NCI-H187 treated with DMSO at 0.1 percent for 48 hours (cell line): ENCODE measurements at regions not wholly inside any gene's neighbourhood (a gene's known extent, or its start where the extent isn't known, plus 50 kb on each side); places are given as distances from the start of the nearest gene placed in this dataset.

ENCODE experiments used
- DNase-seq: peaks from one replicate; lab custom pipeline; 2025; lab: John Stamatoyannopoulos, UW

DNA sequence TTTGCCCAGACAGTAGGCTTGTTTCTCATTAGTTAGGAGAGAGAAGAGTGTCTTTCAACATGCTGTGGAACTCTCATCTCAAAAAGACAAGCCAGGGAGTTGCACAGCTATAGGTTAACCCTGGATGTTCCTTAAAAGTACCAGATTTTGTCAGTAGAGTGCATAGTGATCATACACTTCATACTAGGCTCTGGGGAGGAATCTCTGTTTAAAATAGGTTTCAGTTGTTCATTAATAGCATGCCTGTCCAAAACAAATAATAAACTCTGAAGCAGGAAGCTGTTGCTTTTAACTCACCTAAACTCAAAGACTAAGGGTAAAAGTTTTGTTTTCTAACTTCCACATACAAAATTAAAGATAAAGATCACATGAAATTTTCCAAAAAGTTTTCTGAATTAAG, 1948.4 kb downstream of the C4orf33 start:
- DNase-seq, result no peak

DNA sequence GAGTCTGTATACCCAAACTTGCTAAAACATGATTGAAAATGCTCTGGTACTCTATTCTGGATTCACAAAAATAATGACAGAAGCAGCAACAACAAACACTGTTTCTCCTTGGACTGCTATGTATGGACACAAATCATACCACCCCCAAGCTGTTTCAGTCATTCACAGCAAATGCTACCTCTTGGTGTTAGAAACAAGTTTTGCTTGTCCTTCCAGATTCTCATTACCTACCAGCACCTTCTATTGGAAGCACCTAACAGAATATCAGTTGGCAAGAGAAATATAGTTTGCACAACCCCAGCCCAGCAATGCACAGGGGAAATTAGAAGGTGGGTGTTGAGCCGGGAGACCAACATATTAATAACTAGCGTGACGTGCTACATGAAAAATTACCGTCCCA, 1950.9 kb downstream of the C4orf33 start:
- no peak for DNase-seq

DNA sequence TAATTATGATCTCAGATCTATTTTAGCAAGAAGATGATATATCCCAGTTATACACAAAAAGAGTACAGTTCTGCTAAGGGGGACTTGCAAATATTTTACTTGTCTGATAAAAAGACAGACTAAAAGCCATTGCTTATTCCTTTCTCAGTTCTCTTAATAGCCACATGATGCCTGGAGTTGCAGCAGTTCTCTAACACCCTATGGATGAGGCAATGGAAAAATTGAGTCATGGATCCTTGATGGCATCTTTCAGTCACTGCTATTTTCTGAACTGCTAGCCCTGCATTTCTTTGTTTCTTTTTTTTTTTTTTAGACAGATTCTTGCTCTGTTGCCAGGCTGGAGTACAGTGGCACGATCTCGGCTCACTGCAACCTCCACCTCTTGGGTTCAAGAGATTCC, 1956.7 kb downstream of the C4orf33 start:
- DNase-seq, result no peak

DNA sequence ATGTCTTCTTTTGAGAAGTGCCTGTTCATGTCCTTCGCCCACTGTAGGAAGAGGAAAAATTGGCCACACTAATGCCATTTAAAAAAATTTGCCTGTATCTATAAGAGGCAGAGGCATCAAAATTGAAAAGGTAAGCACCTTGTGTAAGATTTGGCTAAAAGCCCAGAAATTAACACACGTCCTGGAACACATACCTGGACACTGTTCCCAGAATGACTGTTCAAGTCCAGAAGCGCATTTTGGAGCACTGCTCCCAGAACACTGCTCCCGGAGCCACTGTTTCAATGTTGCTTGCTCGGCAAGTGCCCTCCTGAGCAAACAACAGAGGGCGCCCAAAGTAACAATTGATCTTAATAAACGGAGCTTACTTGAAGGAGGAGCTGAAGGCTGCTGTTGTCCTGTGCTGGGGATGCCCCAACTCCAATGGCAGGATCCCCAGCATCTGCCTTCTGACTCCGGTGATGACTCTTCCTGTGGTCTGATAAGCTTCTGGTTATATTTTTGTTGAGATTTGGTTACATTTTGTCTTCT, 1958.6 kb downstream of the C4orf33 start:
- DNase-seq, result no peak

DNA sequence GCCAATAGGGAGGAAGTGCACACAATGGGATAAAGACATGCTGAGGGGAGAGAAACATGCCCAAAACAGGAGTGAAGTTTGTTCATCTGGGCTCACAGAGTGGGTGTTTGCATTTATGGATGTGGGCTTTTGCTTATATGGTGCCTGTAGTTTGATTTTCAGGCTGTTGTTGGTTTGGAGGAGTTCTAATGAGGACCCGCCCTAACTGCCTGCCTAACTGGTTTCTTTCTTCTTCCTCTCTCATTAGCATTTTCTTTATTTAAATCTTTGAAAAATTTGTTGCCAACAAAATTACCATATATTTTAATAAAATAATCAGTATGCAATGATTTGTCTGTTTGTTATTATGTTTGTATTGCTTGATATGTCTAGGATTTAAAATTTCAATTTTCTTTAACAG, 1965.8 kb downstream of the C4orf33 start:
- no peak for DNase-seq

DNA sequence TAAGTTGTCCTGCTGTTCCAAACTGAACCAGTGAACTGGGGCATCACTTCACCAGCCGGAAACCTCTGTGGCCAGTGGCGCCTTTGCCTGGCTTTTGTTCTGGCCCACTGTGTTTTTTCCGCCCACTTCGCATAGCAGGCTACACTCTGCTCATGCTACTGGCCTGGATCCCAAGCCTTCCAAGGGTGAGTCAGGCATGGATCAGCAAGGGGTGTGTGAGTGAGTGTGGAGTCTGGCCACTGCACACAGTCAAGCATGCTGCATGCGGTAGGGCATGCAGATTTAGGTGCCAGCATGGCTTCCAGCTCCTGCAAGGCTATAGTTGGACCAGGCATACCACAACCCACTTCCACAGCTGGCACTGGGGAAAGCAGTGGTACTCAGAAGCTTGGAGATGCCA, 1967.9 kb downstream of the C4orf33 start:
- no peak for DNase-seq

DNA sequence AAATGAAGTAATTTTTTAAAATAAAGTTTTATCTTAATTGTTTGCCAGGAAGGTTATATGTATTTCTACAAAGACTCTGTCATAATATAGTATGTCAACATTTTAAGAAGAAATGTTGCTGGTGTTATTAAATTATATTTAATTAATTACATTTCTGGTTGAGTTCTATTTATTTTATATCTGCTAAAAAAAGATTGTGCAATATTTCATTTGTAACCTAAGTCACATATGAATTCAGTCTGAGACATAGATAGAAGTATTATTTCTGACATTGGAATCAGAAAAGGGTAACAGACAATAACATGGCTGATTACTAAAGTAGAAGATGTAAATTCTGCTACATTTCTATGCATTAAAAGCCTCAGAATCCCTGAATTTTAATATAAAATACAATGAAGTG, 1985.1 kb downstream of the C4orf33 start:
- DNase-seq, result no peak

DNA sequence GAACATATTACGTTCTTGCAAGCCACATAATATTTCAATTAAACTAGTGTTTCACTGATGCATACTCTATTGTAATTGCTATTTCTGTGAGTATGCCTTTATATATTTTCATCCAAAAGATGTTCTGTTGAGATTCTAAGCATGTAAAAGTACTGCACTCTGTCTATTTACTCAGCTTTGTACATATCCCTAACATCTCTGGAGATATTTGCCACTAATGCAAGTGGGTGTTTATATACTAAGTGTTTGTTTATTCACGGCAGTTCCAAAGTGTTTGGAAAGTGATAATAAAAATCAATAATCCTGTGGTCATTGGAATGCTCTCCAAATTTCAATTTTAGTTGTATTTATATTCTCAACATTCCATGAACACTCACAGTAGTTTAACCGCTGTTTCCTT, 1989.0 kb downstream of the C4orf33 start:
- peak; percentile 2 for DNase-seq

DNA sequence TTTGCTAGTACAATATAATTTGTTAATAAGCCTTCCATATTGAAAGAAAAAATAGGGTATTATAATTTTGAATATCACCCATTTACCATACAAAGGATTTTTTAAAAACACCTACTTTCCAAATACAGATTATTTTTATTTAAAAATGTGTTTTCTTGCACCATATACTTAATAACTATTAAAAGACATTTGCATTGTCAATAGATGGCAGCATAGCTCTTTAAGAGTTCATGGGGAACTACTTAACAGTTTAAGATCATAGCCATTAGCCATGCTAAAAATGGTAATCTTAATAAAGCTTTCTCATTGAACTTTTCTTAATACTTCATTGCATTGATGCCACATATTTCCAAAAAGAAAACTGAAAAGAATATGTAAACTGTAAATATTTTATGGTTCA, 1995.9 kb downstream of the C4orf33 start:
- no peak for DNase-seq

DNA sequence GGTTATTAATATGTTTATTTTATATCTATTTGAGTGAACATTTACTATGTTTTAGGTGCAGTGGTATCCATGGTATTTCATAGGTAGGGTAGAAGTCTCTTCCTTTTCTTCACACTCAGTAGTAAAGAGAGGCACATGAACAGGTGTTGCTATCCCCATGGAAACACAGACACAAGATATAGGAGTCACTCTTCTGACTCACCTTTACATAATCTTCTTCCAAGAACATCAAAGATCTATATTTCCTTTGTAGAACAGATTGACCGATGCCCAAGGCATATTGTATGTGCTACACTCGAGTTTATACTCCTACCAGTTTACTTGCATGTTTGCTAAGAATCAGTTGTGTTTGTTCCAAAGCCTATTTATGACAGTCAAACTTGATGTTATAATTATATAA, 1997.4 kb downstream of the C4orf33 start:
- DNase-seq, result no peak

DNA sequence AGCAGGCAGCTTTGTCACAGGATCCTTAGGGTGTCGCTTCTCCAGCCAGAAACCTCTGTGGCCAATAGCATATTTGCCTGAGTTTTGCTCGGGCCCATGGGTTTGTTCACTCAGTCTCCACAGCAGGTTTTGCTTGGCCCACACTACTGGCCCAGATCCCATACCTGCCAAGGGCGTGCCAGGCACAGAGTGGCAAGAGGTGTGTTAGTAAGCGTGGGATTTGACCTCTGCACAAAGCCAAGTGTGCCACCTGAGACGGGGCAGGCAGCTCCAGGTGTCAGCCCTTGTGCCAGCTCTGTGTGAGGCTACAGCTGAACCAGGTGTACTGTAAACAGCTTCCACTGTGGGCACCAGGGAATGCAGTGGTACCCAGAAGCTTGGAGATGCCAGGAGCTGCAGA, 2003.0 kb downstream of the C4orf33 start:
- no peak for DNase-seq

DNA sequence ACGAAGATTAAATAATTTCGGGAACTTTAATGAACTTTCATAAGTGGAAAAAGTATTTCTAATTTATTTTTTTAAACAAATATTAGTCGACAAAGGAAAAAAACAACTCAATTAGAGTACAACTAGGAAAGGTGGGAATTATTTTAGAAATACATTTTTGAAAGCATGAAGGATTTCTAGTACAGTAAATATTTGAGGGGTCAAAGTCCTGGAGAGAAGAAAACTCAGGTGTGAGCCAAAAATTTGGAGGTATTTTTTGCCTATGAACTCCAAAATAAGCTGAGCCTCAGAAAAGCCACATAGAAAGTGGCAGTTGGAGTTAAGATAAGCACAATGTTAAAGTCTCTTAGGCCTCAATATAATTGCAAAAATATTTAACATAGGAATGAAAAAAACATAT, 2017.3 kb downstream of the C4orf33 start:
- DNase-seq, result no peak

DNA sequence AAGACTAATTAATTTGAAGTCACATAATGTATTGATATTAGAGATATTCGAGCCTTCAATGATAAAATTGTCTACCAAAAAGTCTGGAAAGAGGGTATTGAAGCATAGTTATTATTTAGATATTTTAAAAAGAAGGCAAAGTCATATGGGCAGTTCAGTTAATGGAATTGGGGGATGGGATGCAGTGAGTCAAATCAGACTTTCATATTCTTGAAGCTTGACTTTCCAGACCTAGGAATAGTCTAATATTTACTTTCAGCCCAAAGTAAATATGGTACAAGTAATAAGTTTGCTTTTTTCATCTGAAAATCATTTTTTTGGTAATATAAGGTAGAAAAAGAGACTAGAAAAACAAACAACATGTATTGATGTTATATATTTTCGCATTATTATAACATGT, 2017.8 kb downstream of the C4orf33 start:
- no peak for DNase-seq

DNA sequence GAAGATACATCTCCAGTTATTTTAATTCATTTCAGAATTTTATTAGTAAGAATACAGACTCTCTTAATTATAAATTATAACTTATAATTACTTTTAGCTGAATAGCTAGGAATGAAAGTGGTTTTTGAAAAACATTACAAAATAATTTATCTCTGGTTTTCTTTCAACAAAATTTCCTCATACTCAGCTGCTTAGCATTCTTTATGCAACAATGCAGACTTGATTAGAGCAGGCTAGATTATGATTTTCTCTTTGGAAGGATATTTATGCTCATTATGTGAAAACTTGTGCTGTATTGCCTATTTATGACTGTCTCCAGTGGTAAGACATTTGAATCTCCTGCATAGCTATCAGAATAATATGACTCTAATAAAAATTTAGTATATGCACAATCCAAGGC, 2023.7 kb downstream of the C4orf33 start:
- DNase-seq, result no peak

DNA sequence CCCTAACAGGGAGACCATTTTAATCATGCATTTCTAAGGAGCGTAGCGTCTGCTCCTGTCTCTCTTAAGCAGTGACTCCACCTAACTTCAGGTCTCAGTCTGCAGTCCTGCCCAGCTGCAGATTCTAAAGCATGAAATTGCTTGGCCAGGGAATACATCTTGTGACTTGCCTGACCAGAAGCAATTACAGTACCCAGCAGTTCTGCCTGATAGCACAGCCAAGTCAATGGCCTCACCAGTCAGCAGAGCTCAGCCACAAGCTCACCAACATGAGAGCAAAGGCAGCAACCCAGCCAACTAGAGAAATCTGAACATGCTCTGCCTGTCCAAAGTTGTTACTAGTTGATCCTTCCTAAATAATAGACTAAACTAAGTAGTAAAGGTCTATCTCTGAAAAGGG, 2011.9 kb upstream of the PCDH10 start:
- no peak for DNase-seq

DNA sequence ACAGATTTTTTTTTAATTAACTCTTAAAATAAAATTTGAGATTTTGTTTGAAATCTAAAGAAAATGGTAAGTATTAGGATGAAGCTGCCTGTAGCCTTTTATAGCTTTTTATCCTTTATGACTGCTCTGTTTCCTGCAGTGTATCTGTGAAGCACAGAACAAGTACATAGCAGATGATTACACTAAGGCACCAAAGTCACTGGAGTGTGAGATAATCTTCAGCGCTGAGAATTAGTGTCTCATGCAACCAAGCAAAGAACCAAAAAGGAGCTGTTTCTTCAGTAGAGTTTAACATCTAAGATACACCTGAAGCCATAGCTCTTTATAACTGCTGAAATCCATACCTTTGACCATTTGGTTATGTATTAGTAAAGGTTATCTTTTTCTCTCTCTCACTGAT, 1989.8 kb upstream of the PCDH10 start:
- DNase-seq, result no peak

DNA sequence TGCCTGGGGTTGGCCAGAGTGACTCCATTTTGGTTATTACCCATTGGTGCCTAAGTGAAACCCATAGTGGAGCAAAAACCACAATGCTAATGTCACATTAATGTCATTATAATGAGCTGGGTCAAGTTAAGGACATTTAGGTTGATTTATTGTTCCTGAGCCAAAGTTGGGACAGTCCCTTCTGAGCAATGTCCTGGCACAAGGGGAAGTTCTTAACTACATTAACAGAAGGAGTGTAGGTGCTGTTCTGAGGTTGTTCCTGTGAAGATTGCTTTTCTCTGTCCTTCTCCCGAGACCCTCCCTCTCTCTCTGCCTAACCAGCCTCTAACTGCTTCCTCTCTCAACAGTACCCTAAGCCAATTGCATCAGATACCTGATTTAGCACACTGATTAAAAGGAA, 1956.8 kb upstream of the PCDH10 start:
- DNase-seq, result no peak

DNA sequence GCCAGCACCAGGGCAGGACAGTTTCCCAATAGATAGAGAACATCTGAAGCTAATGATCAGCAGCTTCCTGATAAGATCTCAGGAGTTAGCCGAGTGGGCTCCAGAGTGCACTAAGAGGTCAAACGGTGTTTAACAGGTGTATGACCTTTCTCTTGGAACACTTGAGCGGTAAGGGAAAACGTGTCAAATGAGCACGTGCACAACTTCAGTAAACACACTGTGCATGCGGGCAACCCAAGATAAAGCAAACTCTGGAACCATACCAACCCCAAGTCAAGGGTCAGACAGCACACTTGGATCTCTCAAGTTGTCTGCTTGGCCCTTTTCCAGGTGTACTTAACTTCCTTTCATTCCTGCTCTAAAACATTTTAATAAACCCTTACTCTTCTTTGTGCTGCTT, 1941.5 kb upstream of the PCDH10 start:
- no peak for DNase-seq

DNA sequence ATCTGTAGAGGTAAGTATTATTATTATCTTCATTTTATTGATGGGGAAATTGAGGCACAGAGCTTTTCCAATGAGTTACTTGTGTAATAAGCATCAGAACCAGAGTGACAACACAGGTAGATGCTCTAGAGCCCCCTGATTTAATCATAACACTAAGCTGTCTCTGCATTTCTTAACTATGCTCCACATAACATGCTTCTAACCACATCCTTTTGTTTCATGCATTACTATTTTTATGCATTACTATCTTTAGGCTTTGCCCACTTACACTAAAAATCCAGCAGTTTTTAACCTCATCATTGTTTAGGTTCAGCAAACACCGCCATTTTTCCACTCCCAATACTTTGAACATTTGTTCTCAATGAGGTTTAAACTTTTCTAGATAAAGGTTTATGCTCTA, 1900.8 kb upstream of the PCDH10 start:
- no peak for DNase-seq

DNA sequence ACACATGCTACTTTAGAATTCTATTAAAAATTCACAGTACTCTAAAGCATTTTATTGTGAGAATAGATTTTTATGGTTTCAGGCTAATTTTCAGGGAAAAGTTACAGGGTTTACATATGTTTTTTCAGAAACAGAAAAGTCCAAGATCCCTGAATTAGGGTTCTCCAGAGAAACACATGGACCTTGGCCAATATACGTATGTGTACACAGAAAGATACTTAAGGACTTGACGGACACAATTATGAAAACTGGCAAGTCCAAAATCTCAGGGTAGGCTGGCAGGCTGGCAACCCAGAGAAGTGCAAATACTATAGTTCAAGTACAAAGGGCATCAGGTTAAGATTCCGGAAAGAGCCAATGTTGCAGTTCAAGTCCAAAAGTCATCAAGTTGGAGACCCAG, 1897.8 kb upstream of the PCDH10 start:
- DNase-seq, result no peak

DNA sequence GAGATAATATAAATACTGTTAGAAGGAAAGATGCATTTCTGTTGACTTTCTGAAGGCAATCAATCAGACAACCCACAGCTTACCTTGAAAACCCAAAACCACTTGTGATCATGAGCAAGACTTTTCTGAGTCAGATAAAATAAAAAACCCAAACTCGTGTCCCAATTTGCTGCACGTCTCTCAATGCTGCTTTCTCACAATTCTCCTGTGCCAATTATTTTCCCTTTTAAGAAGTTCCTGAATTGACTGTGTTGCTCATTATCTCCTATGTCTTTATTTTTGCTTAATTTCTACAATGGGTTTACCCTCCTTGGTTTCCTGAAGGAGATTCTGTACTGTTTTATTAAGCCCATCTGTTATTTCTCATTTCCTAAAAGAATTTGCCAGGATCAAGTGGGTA, 1891.9 kb upstream of the PCDH10 start:
- DNase-seq, result no peak

DNA sequence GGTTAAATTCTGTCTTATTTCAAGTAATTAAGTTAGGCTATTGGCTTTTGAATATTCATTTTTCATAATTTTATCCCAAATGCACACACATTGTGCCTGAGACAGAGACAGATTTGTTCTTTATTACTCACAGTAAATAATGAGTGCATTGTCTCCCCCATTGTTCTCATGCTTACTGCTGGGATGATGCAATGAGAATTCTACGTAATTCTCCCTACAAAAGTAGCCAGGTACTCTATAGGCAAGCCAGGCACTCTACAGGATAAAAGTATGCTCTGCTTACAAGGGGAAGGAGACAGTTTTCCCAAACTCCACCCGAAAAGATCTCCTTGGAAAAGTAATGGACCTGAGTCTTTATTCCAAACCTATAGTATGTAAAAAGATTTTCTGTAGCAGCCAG, 1890.7 kb upstream of the PCDH10 start:
- DNase-seq, result no peak

DNA sequence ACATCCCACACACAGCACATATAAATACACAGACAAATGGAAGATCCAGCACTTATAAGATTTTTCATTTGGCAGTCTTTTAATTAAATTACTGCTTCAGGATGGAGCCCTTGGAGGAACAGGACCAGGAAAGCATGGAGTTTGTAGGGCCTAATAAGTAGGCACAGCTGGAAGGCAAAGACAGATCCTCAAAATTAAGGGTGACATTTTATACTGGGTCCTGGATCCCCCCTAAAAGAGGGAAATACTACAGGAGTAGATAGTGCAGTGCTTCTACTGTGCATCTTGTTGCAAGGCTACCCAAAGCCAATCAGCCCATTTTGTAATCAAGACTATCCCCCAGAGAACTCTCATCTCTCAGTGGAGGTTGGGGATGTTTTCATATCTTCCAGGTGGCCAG, 1860.7 kb upstream of the PCDH10 start:
- DNase-seq, result no peak

DNA sequence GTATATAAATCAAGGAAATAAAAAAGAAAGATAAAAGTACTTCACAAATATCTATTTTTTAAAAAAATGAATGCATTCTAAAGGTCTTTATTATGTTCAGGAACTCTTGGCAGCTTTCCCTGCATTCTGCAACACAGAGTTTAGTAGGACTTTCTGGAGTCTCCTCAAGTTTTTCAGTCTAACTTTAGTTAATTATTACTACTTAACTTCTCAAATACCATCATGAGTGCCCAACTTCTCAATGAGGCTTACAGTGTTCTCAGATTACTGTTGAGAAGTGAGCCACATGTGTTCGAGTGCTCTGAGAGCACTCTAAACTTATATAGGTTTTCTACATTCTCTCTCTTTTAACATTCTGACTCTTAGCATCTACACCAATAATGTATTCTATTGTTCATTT, 1852.9 kb upstream of the PCDH10 start:
- DNase-seq, result no peak

DNA sequence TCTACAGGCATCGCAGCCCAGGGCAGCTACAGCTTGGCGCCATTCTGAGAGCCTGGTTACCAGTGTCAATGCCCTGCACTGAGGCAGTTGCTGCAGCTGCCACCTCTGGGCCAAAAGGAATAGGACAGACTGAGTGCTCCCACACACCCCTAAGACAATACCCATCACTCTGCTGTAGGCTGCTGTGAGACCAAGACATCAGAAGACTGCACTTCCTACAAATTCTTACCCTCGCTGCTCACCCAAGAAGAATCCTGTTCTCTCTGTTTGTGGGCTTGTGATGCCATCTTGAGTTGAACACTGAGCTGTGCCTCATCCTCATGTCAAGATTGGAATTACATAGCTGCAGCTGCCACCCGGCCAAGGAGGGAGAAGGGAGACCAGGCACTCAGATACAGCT, 1847.0 kb upstream of the PCDH10 start:
- DNase-seq, result no peak
